SU-DHL-6 (cell line): ENCODE measurements at regions not wholly inside any gene's neighbourhood (a gene's known extent, or its start where the extent isn't known, plus 50 kb on each side); places are given as distances from the start of the nearest gene placed in this dataset.

Source experiments
- EZH2phosphoT487 ChIP-seq: fragments of 200-600 bp; sonication (generic), shearing (Covaris generic); conservative IDR thresholded peaks from 2 replicates; pipeline ENCODE4 v1.6.1; 2018; ENCODE audit warnings: mild to moderate bottlenecking, antibody characterized with exemption, low read length, moderate library complexity, mixed read lengths
- TF ChIP-seq, protein P1 (sequence below): fragments of 200-600 bp; sonication (generic); IDR thresholded peaks from one replicate; pipeline ENCODE4 v1.5.1; 2017; ENCODE audit warnings: antibody characterized with exemption, mild to moderate bottlenecking, low read length, moderate library complexity; ENCODE audit not compliant: insufficient read depth, poor library complexity, severe bottlenecking

GRCh38 chr3:162196964-162197363 lies 700.4 kb downstream of the OTOL1 start:
- TF ChIP-seq, protein P1, sequence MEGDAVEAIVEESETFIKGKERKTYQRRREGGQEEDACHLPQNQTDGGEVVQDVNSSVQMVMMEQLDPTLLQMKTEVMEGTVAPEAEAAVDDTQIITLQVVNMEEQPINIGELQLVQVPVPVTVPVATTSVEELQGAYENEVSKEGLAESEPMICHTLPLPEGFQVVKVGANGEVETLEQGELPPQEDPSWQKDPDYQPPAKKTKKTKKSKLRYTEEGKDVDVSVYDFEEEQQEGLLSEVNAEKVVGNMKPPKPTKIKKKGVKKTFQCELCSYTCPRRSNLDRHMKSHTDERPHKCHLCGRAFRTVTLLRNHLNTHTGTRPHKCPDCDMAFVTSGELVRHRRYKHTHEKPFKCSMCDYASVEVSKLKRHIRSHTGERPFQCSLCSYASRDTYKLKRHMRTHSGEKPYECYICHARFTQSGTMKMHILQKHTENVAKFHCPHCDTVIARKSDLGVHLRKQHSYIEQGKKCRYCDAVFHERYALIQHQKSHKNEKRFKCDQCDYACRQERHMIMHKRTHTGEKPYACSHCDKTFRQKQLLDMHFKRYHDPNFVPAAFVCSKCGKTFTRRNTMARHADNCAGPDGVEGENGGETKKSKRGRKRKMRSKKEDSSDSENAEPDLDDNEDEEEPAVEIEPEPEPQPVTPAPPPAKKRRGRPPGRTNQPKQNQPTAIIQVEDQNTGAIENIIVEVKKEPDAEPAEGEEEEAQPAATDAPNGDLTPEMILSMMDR, result no peak
- TF ChIP-seq EZH2phosphoT487, result no peak
